ENCODE measurements at regions not wholly inside any gene's neighbourhood (a gene's known extent, or its start where the extent isn't known, plus 50 kb on each side); places are given as distances from the start of the nearest gene placed in this dataset.

- TF ChIP-seq FOXP2 (optimal IDR thresholded peaks at IDR 0.05; ENCODE audit: borderline replicate concordance, extremely low read depth, extremely low read length, insufficient read depth) (no peak), POLR2AphosphoS5 (IDR thresholded peaks at IDR 0.05; ENCODE audit: low read depth, low read length) (no peak), REST (IDR thresholded peaks at IDR 0.05; ENCODE audit: insufficient read depth in 1 of 2, low read depth in 2 of 2, low read length in 2 of 2) (no peak), TAF1 (IDR thresholded peaks at IDR 0.05; ENCODE audit: borderline replicate concordance, insufficient read depth, low read length) (no peak), SIN3A (IDR thresholded peaks at IDR 0.05; ENCODE audit: borderline replicate concordance, insufficient read depth, low read length) (no peak)
Measured at GRCh38 chr18:77736842-77737241, 487.2 kb downstream of the GALR1 start.
